Embryonic facial prominence (tissue), 1 donor: ENCODE measurements at regions not wholly inside any gene's neighbourhood (a gene's known extent, or its start where the extent isn't known, plus 50 kb on each side); places are given as distances from the start of the nearest gene placed in this dataset.

Experiments
- DNase-seq: peaks from one replicate; pipeline ENCODE4 v3.0.0-alpha.2; 2016; ENCODE audit errors: extremely low spot score

GRCh38 chr1:38336301-38336923, 289.8 kb upstream of the POU3F1 start:
- no peak for DNase-seq

GRCh38 chr1:38334930-38335592, 288.5 kb upstream of the POU3F1 start:
- no peak for DNase-seq

- DNase-seq = no peak
Measured at GRCh38 chr1:38332649-38333310, 286.2 kb upstream of the POU3F1 start.

DNA sequence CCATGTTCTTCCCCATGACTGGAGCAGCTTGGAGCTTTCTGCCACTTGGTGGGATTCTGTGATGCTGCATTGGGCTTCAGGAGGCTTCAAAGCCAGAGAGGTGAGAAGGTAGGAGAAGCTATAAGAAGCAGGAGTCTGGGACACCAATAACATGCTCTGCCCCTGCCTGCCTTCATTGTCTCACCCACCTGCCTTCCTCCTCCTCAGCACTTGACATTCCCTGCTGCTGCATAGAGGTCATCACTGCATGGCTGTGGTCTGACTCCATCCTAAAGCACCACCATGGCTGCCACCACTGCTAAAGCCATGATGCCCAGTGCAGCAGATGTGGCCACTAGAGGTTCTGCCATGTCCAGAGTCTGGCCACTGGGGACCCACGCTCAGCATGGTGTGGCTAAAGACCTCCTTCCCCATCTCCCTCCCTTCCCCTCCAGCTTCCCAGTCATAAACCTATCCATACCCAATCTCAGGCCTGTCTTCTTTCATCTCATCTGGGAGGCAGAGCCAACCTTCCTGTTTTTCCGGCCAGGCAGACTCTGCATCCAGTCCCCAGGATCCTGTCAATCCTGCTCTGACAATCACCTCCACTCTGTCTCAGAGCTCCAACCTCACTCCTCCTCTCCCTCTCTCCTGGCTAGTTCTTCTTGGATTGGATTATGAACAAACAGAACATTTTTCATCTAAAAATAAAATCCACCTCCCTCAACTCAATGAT, 285.1 kb upstream of the POU3F1 start:
- DNase-seq = no peak

GRCh38 chr1:38330799-38331198, 284.2 kb upstream of the POU3F1 start:
- DNase-seq = no peak

DNA sequence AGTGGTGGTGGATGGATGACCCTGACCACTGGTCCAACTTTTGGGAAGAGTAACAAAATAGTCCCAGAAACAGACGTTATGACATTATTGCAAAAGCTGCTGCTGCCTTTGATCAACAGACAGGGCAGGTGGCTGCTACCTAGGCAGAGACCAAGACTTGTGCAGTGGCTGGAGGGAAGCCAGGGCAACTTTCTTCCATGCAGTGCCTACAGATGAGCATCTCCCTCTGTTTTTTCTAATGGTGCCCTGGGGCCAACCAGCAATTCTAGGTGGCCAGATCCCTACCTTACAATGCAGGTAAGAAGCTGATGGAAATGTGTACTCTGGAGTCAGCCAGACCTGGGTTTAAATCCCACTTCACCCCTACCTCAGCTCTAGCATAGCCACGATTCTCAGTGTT, 283.1 kb upstream of the POU3F1 start:
- no peak for DNase-seq

DNA sequence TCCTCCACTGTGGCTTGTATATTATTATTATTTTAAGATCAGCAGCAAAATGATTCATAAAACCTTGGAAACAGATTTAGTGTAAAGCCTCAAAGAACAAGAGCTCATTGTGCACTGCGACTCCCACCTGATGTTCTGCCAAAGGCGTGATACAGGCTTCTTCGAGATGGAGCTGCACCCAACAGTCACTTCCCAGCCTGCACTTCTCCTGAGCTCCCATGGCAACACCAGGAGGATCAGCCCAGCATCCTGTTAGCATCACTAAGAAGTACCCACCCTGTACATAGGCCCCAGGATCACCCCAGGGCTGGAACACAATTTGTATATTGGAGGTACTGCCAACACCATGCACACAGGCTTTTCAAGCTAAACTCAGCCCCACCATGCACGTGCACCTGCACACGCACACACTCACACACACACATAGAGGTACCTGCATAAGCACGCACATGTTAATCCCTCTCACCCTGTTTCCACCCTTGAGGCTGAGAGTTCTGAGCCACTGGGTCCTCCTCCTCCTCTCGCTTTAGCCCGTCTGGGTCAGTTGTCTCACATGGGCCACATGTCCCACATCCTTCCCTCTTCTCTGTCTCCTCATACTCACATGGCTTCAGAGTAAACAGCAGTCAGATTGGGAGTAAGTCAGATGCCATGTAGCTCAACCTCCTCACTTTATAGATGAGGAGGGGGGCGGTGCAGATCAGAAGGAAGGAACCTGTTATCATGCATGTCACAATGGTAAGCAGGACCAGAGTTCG, 281.9 kb upstream of the POU3F1 start:
- no peak for DNase-seq

- no peak for DNase-seq
Measured at GRCh38 chr1:38327559-38327973, 281.0 kb upstream of the POU3F1 start.

DNA sequence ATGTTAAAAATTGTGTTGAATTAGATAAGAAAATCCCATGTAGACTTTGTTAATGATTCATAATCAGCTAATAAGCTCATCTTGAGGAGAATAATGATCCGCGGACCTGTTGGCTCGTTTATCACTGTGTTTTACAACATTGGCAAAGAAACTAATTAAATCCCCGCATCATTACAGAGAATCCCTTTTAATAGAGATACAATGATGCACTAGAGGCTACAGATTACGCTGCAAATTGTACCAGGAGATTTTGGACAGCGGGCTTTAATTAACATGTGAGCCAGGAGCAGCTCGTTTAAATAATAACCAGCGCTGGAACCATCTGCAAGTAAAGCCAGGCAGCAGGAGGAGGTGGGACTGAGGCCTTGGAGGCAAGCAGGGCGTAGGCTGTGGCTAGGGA, 280.3 kb upstream of the POU3F1 start:
- DNase-seq = no peak

GRCh38 chr1:38326135-38326534, 279.5 kb upstream of the POU3F1 start:
- no peak for DNase-seq

DNA sequence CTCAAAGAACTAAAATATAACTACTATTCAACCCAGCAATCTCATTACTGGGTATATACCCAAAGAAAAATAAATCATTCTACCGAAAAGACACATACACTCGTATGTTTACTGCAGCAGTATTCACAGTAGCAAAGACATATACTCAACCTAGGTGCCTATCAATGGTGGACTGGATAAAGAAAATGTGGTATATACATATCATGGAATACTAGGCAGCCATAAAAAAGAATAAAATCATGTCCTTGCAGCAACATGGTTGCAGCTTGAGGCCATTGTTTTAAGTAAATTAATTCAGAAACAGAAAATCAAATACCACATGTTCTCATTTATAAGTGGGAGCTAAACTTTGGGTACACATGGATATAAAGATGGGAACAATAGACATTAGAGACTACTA, 266.2 kb upstream of the POU3F1 start:
- DNase-seq = no peak

DNA sequence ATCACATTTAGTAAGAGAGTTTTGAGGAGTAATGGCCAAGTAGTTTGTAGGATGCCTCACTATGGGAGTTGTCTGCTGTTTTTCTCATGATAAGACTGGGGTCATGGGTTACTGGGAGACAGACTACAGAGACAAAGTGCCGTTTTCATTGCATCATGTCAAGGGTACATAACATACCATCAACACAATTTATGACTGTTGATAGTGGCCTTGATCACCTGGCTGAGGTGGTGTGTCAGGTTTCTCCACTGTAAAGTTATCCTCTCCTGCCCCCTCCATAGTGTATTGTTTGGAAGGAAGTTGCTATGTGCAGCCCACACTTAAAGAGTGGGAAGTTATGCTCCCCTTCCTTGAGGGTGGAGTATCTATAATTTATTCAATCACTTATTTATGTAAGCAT, 263.5 kb upstream of the POU3F1 start:
- DNase-seq = no peak

DNA sequence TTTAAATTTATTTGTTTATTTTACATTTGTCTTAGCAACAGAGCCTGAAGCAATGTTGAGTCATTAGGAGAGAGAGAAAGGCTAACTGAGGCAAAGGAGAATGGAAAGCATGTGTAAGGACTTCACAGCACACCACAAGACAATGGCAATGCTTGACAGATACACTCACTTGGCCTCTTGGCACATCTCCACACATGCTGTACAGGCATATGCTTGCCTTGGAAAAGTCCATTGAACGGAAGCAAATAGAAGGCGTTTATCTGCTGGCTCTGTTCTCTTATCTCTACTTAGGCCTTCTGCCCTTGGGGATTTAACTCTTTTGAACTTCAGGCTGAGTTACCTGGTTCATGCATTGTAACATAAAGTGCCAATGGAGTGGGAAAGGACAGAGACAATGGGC, 262.2 kb upstream of the POU3F1 start:
- DNase-seq = no peak

GRCh38 chr1:38305666-38306065, 259.1 kb upstream of the POU3F1 start:
- DNase-seq = no peak

- no peak for DNase-seq
Measured at GRCh38 chr1:38303843-38304242, 257.2 kb upstream of the POU3F1 start.

GRCh38 chr1:38301040-38301439, 254.4 kb upstream of the POU3F1 start:
- no peak for DNase-seq

DNA sequence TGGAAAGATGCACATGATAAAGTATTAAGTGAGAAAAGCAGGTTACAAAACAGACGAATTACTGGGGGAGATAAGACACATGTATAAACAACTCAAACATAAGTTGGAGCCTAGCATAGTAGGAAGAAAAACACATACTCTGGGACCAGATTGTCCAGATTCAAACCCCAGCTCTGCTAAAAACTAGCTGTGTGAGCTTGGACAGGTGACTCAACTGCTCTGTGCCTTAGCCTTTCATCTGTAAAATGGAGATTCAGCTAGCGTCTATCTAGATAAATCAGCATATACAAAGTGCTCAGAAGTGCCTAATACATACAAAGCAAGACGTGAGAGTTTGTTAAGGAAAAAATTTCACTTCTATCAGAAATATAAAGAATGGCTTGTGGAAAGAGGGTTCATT, 254.0 kb upstream of the POU3F1 start:
- DNase-seq = no peak

DNA sequence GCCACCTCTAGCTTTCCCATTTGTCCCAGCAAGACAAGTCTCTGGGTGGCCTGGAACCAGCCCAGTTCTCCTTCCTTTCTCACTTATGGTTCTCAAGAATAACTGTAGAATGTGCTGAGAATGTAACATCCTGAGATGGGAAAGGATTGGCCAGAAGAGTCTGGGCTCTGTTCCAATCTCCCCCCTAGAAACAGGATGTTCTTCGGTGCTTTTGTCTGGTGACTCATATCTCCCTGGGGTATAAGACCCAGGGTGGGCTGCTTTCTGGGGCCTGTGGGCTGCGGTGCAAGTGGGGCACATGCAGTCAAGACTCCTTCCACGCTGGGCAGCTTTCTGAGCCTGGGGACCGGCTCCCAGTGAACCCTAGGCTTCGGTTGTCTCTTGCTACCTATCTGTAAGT, 251.2 kb upstream of the POU3F1 start:
- no peak for DNase-seq

DNA sequence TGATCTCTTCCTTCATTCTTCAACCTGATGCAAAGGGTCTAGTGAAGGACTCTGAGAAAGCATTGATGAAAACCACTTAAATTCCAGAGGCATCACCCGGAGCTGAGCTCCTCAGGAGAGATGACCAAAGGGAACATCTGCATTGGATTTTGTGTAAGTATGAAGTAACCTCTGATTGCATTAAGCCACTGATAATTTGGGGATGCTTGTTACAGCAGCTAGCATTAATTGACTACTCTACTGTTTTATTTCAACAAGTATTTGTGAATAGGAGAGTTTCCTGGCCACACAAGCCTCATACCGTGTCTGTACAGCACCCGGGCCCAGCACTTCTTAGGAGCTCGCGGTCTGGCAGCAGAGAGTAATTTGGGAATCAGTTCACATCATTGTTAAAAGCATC, 250.7 kb upstream of the POU3F1 start:
- DNase-seq = no peak

GRCh38 chr1:38296047-38296446, 249.5 kb upstream of the POU3F1 start:
- no peak for DNase-seq

DNA sequence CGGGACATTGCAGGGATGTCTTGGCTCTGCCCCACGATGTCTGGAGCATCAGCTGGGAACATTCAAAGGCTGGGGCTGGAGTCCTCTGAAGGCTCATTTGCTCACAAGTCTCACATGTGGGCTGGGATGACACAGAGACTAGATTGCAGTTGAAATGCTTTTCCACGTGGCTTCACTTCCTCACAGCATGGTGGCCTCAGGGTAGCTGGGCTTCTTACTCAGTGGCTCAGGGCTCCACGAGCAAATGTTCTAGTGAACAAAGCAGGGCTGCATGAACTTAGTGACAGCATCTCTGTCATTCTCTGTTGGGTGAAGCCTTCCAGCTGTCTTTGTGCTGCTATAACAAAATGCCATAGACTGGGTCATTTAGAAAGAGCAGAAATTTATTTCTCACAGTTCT, 247.0 kb upstream of the POU3F1 start:
- no peak for DNase-seq

GRCh38 chr1:38292969-38293368, 246.4 kb upstream of the POU3F1 start:
- DNase-seq = no peak
